HL-60 (cell line): ENCODE measurements at regions not wholly inside any gene's neighbourhood (a gene's known extent, or its start where the extent isn't known, plus 50 kb on each side); places are given as distances from the start of the nearest gene placed in this dataset.
"Not testable (repeated sequence)": the region's sequence is repeated elsewhere in the genome, so short reads cannot be mapped to it uniquely, and the experiment has no call there.

ENCODE experiments used
- DNase-seq, 2 experiments: peaks; one replicate each; pipeline ENCODE4 v3.0.0-alpha.2; 2010 to 2020; ENCODE audit warnings: low read depth in 1 of 2, low spot score in 1 of 2
- H3K27ac ChIP-seq: fragments of 250-450 bp; sonication (Bioruptor Pico); replicated peaks from 2 replicates; pipeline ENCODE4 v1.5.1; 2020; ENCODE audit warnings: mild to moderate bottlenecking, moderate library complexity
- H3K27me3 ChIP-seq: fragments of 250-450 bp; sonication (Bioruptor Pico); 2 replicates; pipeline ENCODE4 v1.5.1; 2021; ENCODE audit warnings: mild to moderate bottlenecking, moderate library complexity; ENCODE audit not compliant: insufficient read depth, poor library complexity, severe bottlenecking
- H3K4me3 ChIP-seq: replicated peaks from 2 replicates; pipeline ENCODE4 v1.5.1; 2011; ENCODE audit warnings: mild to moderate bottlenecking, control low read depth, low read length; ENCODE audit not compliant: insufficient read depth
- CTCF ChIP-seq: IDR thresholded peaks from one replicate; pipeline ENCODE4 v1.5.1; 2011; ENCODE audit warnings: low read length, control low read depth, inconsistent platforms; ENCODE audit not compliant: insufficient read depth
- GABPA ChIP-seq: IDR thresholded peaks from 2 replicates; pipeline ENCODE4 v1.6.1; 2012; ENCODE audit warnings: low read depth
- POLR2AphosphoS5 ChIP-seq: IDR thresholded peaks from 2 replicates; pipeline ENCODE4 v1.6.1; 2012; ENCODE audit warnings: low read depth
- REST ChIP-seq: IDR thresholded peaks from 2 replicates; pipeline ENCODE4 v1.6.1; 2012; ENCODE audit warnings: low read depth; ENCODE audit not compliant: insufficient replicate concordance
- SPI1 ChIP-seq: IDR thresholded peaks from 2 replicates; pipeline ENCODE4 v1.6.1; 2012; ENCODE audit warnings: low read depth, mild to moderate bottlenecking, borderline replicate concordance

- no peaks in the 10 kb centered on the region for H3K27me3 ChIP-seq
- no peak for DNase-seq
- no peak for TF ChIP-seq REST
- TF ChIP-seq GABPA = no peak
- TF ChIP-seq CTCF = no peak
- TF ChIP-seq POLR2AphosphoS5 = no peak
- no peak for TF ChIP-seq SPI1
- no peak overlapping the region for H3K4me3 ChIP-seq
- no peak overlapping the region for H3K27ac ChIP-seq
Observed at GRCh38 chr5:102668220-102668932, 86.7 kb upstream of the PAM start.

GRCh38 chr5:102670224-102670836, 84.8 kb upstream of the PAM start:
- H3K4me3 ChIP-seq = no peak overlapping the region
- H3K27me3 ChIP-seq = no peaks in the 10 kb centered on the region
- no peak for DNase-seq
- H3K27ac ChIP-seq = no peak overlapping the region
- no peak for TF ChIP-seq SPI1

- H3K4me3 ChIP-seq, DNase-seq, H3K27me3 ChIP-seq, H3K27ac ChIP-seq: not testable (repeated sequence)
Observed at GRCh38 chr5:102671033-102671734, 83.9 kb upstream of the PAM start.

- Histone ChIP-seq H3K27ac (no peak overlapping the region), H3K4me3 (no peak overlapping the region), H3K27me3 (no peaks in the 10 kb centered on the region)
- TF ChIP-seq GABPA = no peak
- no peak for TF ChIP-seq POLR2AphosphoS5
- no peak for TF ChIP-seq SPI1
- TF ChIP-seq REST = no peak
- TF ChIP-seq CTCF = no peak
- DNase-seq = no peak
Observed at GRCh38 chr5:102678267-102679058, 76.6 kb upstream of the PAM start.
